ENCODE measurements at regions not wholly inside any gene's neighbourhood (a gene's known extent, or its start where the extent isn't known, plus 50 kb on each side); places are given as distances from the start of the nearest gene placed in this dataset.

GRCh38 chr6:120273411-120273810, 923.9 kb upstream of the MAN1A1 start:
- TF ChIP-seq CTCF (IDR thresholded peaks at IDR 0.05) (no peak), EP300 (IDR thresholded peaks at IDR 0.05) (no peak)

All from tibial nerve (tissue), 4 donors.